ENCODE measurements at regions not wholly inside any gene's neighbourhood (a gene's known extent, or its start where the extent isn't known, plus 50 kb on each side); places are given as distances from the start of the nearest gene placed in this dataset.

- H3K27me3 ChIP-seq (ENCODE audit: control insufficient read depth, insufficient read depth, low read length, poor library complexity, severe bottlenecking), result no peaks in the 10 kb centered on the region
- no peaks in the 10 kb centered on the region for H3K9me3 ChIP-seq (ENCODE audit: control insufficient read depth, low read length)
- no peak overlapping the region for H3K4me3 ChIP-seq (ENCODE audit: insufficient read depth, low read depth, low read length)
- no peaks in the 10 kb centered on the region for H3K36me3 ChIP-seq (ENCODE audit: control insufficient read depth, insufficient read depth, low read length)
- H3K4me1 ChIP-seq (ENCODE audit: control insufficient read depth, insufficient read depth, low read length), result peaks cover 50% of the 10 kb centered on the region
- WGBS, 2 experiments, result 27 to 49% methylated on average over 2 of the region's 2 CpGs
- H3K27ac ChIP-seq (ENCODE audit: insufficient read depth, low read depth, low read length, poor library complexity, severe bottlenecking), result peak overlapping the region; percentile 72
These were observed 458.4 kb downstream of the PDCD6IP start for GRCh38 chr3:34256791-34257190.

GRCh38 chr3:34258271-34258998, 460.0 kb downstream of the PDCD6IP start:
- Histone ChIP-seq H3K4me1 (ENCODE audit: control insufficient read depth, insufficient read depth, low read length) (peaks cover 50% of the 10 kb centered on the region), H3K9me3 (ENCODE audit: control insufficient read depth, low read length) (no peaks in the 10 kb centered on the region), H3K4me3 (ENCODE audit: insufficient read depth, low read depth, low read length) (no peak overlapping the region), H3K36me3 (ENCODE audit: control insufficient read depth, insufficient read depth, low read length) (no peaks in the 10 kb centered on the region), H3K27ac (ENCODE audit: insufficient read depth, low read depth, low read length, poor library complexity, severe bottlenecking) (no peak overlapping the region), H3K27me3 (ENCODE audit: control insufficient read depth, insufficient read depth, low read length, poor library complexity, severe bottlenecking) (no peaks in the 10 kb centered on the region)
- 57 to 76% methylated on average over 2 of the region's 2 CpGs for WGBS, 2 experiments

GRCh38 chr3:34260271-34261000, 462.0 kb downstream of the PDCD6IP start:
- H3K4me3 ChIP-seq (ENCODE audit: insufficient read depth, low read depth, low read length), result no peak overlapping the region
- no peaks in the 10 kb centered on the region for H3K36me3 ChIP-seq (ENCODE audit: control insufficient read depth, insufficient read depth, low read length)
- H3K27ac ChIP-seq (ENCODE audit: insufficient read depth, low read depth, low read length, poor library complexity, severe bottlenecking), result no peak overlapping the region
- no peaks in the 10 kb centered on the region for H3K27me3 ChIP-seq (ENCODE audit: control insufficient read depth, insufficient read depth, low read length, poor library complexity, severe bottlenecking)
- peaks cover 38% of the 10 kb centered on the region for H3K4me1 ChIP-seq (ENCODE audit: control insufficient read depth, insufficient read depth, low read length)
- 96 to 97% methylated on average over 2 of the region's 2 CpGs for WGBS, 2 experiments
- H3K9me3 ChIP-seq (ENCODE audit: control insufficient read depth, low read length), result no peaks in the 10 kb centered on the region

DNA sequence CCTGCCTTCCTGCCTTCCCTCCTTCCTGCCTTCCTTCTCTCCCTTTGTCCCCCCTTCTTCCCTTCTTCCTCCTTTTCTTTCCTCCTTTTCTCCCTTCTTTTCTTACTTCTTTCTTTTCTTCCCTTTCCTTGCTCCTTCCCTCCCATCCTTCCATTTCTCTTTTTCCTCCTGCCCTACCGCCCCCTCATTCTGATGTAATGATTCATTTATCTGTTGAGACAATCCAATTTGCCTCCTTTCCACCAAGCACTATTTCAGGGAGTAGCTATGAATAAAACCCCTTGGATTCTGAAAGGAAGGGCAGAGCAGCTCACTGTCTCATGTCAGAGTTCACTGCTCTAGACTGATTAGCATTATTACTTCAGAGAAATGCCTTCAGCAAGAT, 462.6 kb downstream of the PDCD6IP start:
- no peaks in the 10 kb centered on the region for H3K9me3 ChIP-seq (ENCODE audit: control insufficient read depth, low read length)
- no peak overlapping the region for H3K4me3 ChIP-seq (ENCODE audit: insufficient read depth, low read depth, low read length)
- H3K36me3 ChIP-seq (ENCODE audit: control insufficient read depth, insufficient read depth, low read length), result no peaks in the 10 kb centered on the region
- H3K27ac ChIP-seq (ENCODE audit: insufficient read depth, low read depth, low read length, poor library complexity, severe bottlenecking), result no peak overlapping the region
- H3K4me1 ChIP-seq (ENCODE audit: control insufficient read depth, insufficient read depth, low read length), result peaks cover 33% of the 10 kb centered on the region
- WGBS, 2 experiments, result 94% methylated on average over 1 of the region's 1 CpG; no CpG with 5 or more reads in 1 of the 2 experiments
- no peaks in the 10 kb centered on the region for H3K27me3 ChIP-seq (ENCODE audit: control insufficient read depth, insufficient read depth, low read length, poor library complexity, severe bottlenecking)

- Histone ChIP-seq H3K27ac (ENCODE audit: insufficient read depth, low read depth, low read length, poor library complexity, severe bottlenecking) (no peak overlapping the region), H3K36me3 (ENCODE audit: control insufficient read depth, insufficient read depth, low read length) (no peaks in the 10 kb centered on the region), H3K9me3 (ENCODE audit: control insufficient read depth, low read length) (no peaks in the 10 kb centered on the region), H3K27me3 (ENCODE audit: control insufficient read depth, insufficient read depth, low read length, poor library complexity, severe bottlenecking) (no peaks in the 10 kb centered on the region), H3K4me3 (ENCODE audit: insufficient read depth, low read depth, low read length) (no peak overlapping the region), H3K4me1 (ENCODE audit: control insufficient read depth, insufficient read depth, low read length) (peaks cover 13% of the 10 kb centered on the region)
- 86 to 97% methylated on average over 3 to 4 of the region's 4 CpGs for WGBS, 2 experiments
These were observed 464.7 kb downstream of the PDCD6IP start for GRCh38 chr3:34263101-34263621.

GRCh38 chr3:34264337-34265041, 466.1 kb downstream of the PDCD6IP start:
- Histone ChIP-seq H3K4me1 (ENCODE audit: control insufficient read depth, insufficient read depth, low read length) (peaks cover 5% of the 10 kb centered on the region), H3K27ac (ENCODE audit: insufficient read depth, low read depth, low read length, poor library complexity, severe bottlenecking) (no peak overlapping the region), H3K36me3 (ENCODE audit: control insufficient read depth, insufficient read depth, low read length) (no peaks in the 10 kb centered on the region), H3K27me3 (ENCODE audit: control insufficient read depth, insufficient read depth, low read length, poor library complexity, severe bottlenecking) (no peaks in the 10 kb centered on the region), H3K9me3 (ENCODE audit: control insufficient read depth, low read length) (no peaks in the 10 kb centered on the region), H3K4me3 (ENCODE audit: insufficient read depth, low read depth, low read length) (no peak overlapping the region)
- WGBS, 2 experiments, result 85 to 98% methylated on average over 3 to 4 of the region's 5 CpGs

DNA sequence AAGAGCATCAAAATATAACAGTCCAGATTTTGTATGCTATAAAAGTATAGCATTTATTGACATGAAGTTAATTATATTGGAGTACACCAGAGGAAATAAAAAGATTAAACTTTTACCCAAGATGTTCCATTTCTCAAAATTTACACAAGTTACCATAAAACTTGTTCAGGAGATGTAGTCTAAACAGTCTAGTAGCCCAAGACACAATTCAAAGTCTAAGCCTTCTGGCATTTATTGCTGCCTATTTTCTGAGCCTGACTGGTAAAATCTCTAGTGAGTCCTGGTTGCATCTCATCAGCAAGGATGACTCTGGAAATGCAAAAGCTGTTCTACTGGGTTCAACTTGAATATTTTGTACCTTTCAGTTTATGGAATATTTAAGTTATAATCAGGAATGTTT, 468.7 kb downstream of the PDCD6IP start:
- Histone ChIP-seq H3K27ac (ENCODE audit: insufficient read depth, low read depth, low read length, poor library complexity, severe bottlenecking) (no peak overlapping the region), H3K4me1 (ENCODE audit: control insufficient read depth, insufficient read depth, low read length) (no peaks in the 10 kb centered on the region), H3K4me3 (ENCODE audit: insufficient read depth, low read depth, low read length) (no peak overlapping the region), H3K9me3 (ENCODE audit: control insufficient read depth, low read length) (no peaks in the 10 kb centered on the region), H3K36me3 (ENCODE audit: control insufficient read depth, insufficient read depth, low read length) (no peaks in the 10 kb centered on the region), H3K27me3 (ENCODE audit: control insufficient read depth, insufficient read depth, low read length, poor library complexity, severe bottlenecking) (no peaks in the 10 kb centered on the region)

GRCh38 chr3:34268032-34268709, 469.7 kb downstream of the PDCD6IP start:
- Histone ChIP-seq H3K4me3 (ENCODE audit: insufficient read depth, low read depth, low read length) (no peak overlapping the region), H3K9me3 (ENCODE audit: control insufficient read depth, low read length) (no peaks in the 10 kb centered on the region), H3K27ac (ENCODE audit: insufficient read depth, low read depth, low read length, poor library complexity, severe bottlenecking) (no peak overlapping the region), H3K4me1 (ENCODE audit: control insufficient read depth, insufficient read depth, low read length) (no peaks in the 10 kb centered on the region), H3K36me3 (ENCODE audit: control insufficient read depth, insufficient read depth, low read length) (no peaks in the 10 kb centered on the region), H3K27me3 (ENCODE audit: control insufficient read depth, insufficient read depth, low read length, poor library complexity, severe bottlenecking) (no peaks in the 10 kb centered on the region)
- WGBS, 2 experiments, result 73 to 75% methylated on average over 4 of the region's 4 CpGs

DNA sequence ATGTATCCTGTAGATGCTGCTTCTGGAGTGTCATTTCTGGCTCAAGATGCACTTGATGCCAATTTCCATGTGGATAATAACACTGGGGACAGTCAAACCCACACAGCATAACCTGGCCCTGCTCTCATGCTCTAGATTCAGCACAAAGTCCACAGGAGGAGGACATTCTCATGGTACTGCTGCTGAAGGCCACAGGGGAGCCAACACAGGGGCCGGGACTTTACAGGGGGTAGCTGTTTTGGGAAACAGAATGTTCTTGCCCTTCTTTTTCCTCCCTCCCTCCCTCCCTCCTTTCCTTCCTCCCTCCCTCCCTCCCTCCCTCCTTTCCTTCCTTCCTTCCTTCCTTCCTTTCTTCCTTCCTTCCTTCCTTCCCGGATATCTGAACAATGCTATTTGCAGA, 477.4 kb downstream of the PDCD6IP start:
- WGBS, 2 experiments, result 100% methylated on average over 1 of the region's 2 CpGs; no CpG with 5 or more reads in 1 of the 2 experiments
- Histone ChIP-seq H3K4me3 (ENCODE audit: insufficient read depth, low read depth, low read length) (no peak overlapping the region), H3K4me1 (ENCODE audit: control insufficient read depth, insufficient read depth, low read length) (no peaks in the 10 kb centered on the region), H3K27ac (ENCODE audit: insufficient read depth, low read depth, low read length, poor library complexity, severe bottlenecking) (no peak overlapping the region), H3K27me3 (ENCODE audit: control insufficient read depth, insufficient read depth, low read length, poor library complexity, severe bottlenecking) (no peaks in the 10 kb centered on the region), H3K9me3 (ENCODE audit: control insufficient read depth, low read length) (no peaks in the 10 kb centered on the region), H3K36me3 (ENCODE audit: control insufficient read depth, insufficient read depth, low read length) (no peaks in the 10 kb centered on the region)

DNA sequence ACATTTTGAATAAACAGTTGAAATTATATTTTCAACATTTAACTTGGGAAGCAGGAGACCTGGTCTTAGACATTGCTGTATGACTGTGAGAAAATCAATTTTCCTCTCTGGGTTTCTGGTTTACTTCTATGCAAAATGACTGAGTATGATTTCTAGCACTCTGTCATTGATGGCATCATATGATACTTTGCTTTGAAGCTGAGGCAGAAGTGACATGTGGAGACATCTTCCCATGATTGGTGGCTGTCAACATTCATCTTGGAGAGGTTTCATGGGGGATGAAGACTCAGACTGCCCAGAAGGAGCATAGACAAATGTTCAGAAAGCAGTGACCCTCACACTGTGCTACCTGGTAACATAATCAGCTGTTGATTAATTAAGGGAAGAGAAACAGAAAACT, 477.9 kb downstream of the PDCD6IP start:
- no peaks in the 10 kb centered on the region for H3K27me3 ChIP-seq (ENCODE audit: control insufficient read depth, insufficient read depth, low read length, poor library complexity, severe bottlenecking)
- H3K9me3 ChIP-seq (ENCODE audit: control insufficient read depth, low read length), result no peaks in the 10 kb centered on the region
- no peak overlapping the region for H3K27ac ChIP-seq (ENCODE audit: insufficient read depth, low read depth, low read length, poor library complexity, severe bottlenecking)
- H3K4me3 ChIP-seq (ENCODE audit: insufficient read depth, low read depth, low read length), result no peak overlapping the region
- H3K36me3 ChIP-seq (ENCODE audit: control insufficient read depth, insufficient read depth, low read length), result no peaks in the 10 kb centered on the region
- H3K4me1 ChIP-seq (ENCODE audit: control insufficient read depth, insufficient read depth, low read length), result no peaks in the 10 kb centered on the region

All from ectodermal cell (in vitro differentiated cells).